WI38 (cell line): ENCODE measurements at regions not wholly inside any gene's neighbourhood (a gene's known extent, or its start where the extent isn't known, plus 50 kb on each side); places are given as distances from the start of the nearest gene placed in this dataset.
"Not testable (repeated sequence)": the region's sequence is repeated elsewhere in the genome, so short reads cannot be mapped to it uniquely, and the experiment has no call there.

Experiments
- H3K4me3 ChIP-seq: 2 replicates; pipeline ENCODE4 v1.5.1; 2011; ENCODE audit warnings: low read depth, mild to moderate bottlenecking, control low read depth, low read length
- CTCF ChIP-seq: IDR thresholded peaks from 2 replicates; pipeline ENCODE4 v1.5.1; 2012; ENCODE audit warnings: low read depth, mild to moderate bottlenecking, control low read depth, low read length

GRCh38 chr5:36507332-36507952, 99.0 kb upstream of the SLC1A3 start:
- no peak overlapping the region for H3K4me3 ChIP-seq
- peak; percentile 82 for TF ChIP-seq CTCF

GRCh38 chr5:36508331-36508730, 98.1 kb upstream of the SLC1A3 start:
- not testable (repeated sequence) for H3K4me3 ChIP-seq

- H3K4me3 ChIP-seq: not testable (repeated sequence)
These were observed 92.8 kb upstream of the SLC1A3 start for GRCh38 chr5:36513647-36514046.

GRCh38 chr5:36519881-36520280, 86.5 kb upstream of the SLC1A3 start:
- no peak overlapping the region for H3K4me3 ChIP-seq
- TF ChIP-seq CTCF: no peak

- H3K4me3 ChIP-seq: no peak overlapping the region
- TF ChIP-seq CTCF: no peak
These were observed 85.2 kb upstream of the SLC1A3 start for GRCh38 chr5:36521219-36521618.

GRCh38 chr5:36521838-36522745, 84.3 kb upstream of the SLC1A3 start:
- TF ChIP-seq CTCF: no peak
- no peak overlapping the region for H3K4me3 ChIP-seq

- no peak overlapping the region for H3K4me3 ChIP-seq
- no peak for TF ChIP-seq CTCF
These were observed 83.7 kb upstream of the SLC1A3 start for GRCh38 chr5:36522746-36523065.

- no peak overlapping the region for H3K4me3 ChIP-seq
- no peak for TF ChIP-seq CTCF
These were observed 83.0 kb upstream of the SLC1A3 start for GRCh38 chr5:36523450-36523849.
